ENCODE measurements at regions not wholly inside any gene's neighbourhood (a gene's known extent, or its start where the extent isn't known, plus 50 kb on each side); places are given as distances from the start of the nearest gene placed in this dataset.
"Not testable (repeated sequence)": the region's sequence is repeated elsewhere in the genome, so short reads cannot be mapped to it uniquely, and the experiment has no call there.

GRCh38 chr22:33221568-33221967, 163.4 kb upstream of the SYN3 start:
- no peak for ATAC-seq
- no peak for DNase-seq (ENCODE audit: low spot score)

DNA sequence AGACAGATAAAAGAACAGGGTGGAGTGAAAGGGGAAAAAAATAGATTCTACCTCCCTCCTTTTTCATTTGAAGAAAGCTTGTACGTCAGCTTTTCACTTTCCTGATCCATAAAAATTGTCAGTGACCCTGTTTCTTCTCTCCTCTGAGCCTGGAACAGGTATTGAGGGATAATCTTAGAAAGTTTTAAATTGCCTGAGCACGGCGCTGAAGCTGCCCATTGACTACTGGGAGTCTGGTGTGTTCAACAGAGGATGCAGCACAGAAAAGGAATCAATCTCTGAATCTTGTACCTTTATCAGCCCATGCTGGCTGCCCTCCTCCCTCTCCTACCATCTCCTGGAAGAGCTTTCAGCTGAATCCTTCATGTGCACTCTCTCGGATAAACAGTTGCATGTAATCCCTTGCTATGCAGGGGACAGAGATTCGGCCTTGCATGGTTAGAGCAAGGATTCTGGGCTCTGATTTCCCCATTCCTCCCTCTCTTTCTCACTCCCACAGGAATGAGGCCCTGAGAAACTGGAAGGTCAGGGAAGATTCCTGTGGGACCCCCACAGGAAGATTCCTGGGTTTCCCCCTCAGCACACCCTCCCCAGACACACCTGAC, 162.4 kb upstream of the SYN3 start:
- DNase-seq (ENCODE audit: low spot score) (no peak), ATAC-seq (no peak)

GRCh38 chr22:33219648-33220384, 161.6 kb upstream of the SYN3 start:
- DNase-seq (ENCODE audit: low spot score), result no peak
- no peak for ATAC-seq

GRCh38 chr22:33213383-33214075, 155.3 kb upstream of the SYN3 start:
- DNase-seq (ENCODE audit: low spot score) (no peak), ATAC-seq (no peak)

GRCh38 chr22:33209930-33210784, 152.0 kb upstream of the SYN3 start:
- peak; percentile 96 for ATAC-seq
- peak; percentile 47 for DNase-seq (ENCODE audit: low spot score)

DNA sequence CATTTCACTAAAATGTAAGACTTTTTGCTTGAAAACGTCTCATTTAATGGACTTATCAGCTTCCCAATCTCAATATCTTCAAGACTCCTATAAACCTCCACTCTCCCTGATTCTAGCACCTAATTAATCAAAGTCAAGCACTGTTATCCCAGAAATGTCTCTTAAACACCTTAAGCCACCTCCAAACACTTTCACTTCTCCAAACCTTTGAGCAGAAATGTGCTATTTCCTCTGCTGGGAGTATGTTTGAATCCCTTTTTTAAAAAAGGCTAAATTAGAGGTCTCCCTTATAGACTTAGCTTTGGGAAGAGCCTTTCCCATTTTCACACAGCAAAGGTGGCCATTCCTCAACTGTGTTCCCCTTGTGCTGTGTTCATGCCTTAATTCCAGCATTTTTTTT, 146.2 kb upstream of the SYN3 start:
- DNase-seq (ENCODE audit: low spot score) (no peak), ATAC-seq (no peak)

DNA sequence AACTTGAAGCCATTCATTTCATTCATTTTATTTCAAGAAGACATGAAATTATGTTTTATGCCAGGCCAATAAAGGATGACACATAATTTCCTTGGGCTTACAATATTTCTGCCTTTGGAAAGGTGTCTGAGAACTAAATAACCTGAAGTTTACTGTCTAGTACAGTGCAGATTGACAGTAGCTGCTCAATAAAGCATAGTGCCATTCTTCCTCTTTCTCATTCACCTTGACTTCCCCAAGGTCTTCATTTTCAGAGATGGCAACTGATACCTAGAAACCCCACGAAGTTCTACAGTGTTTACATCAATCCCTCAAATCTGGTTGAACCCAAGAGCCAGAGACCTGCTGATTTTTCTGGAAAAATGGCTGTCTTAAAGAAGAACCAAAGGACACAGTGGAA, 144.3 kb upstream of the SYN3 start:
- DNase-seq (ENCODE audit: low spot score) (no peak), ATAC-seq (no peak)

GRCh38 chr22:33194529-33195077, 136.4 kb upstream of the SYN3 start:
- no peak for ATAC-seq

GRCh38 chr22:33192156-33192555, 134.0 kb upstream of the SYN3 start:
- no peak for DNase-seq (ENCODE audit: low spot score)
- ATAC-seq, result no peak

More at GRCh38 chr22:33194529-33195077, 136.4 kb upstream of the SYN3 start:
- no peak for DNase-seq (ENCODE audit: low spot score)

DNA sequence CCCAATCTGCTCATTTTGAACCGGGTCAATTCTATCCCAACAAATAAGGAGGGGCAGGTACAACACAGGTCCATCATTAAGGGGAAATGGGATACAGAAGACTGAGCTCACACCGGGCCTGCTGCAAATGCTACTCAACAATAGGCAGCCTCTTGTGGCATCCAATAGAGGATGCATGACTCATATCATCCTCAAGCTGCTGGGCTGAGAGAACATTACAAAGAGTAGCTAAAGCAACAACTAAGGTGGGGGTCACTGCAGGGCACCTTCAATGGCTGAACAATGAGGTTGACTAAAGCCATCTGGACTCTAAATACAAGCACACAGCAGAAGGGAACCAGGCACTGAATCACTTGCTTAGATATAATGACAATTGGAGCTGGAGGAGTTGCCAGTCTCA, 130.1 kb upstream of the SYN3 start:
- ATAC-seq, result no peak

GRCh38 chr22:33186816-33187215, 128.6 kb upstream of the SYN3 start:
- DNase-seq (ENCODE audit: low spot score), result no peak

More for the DNA sequence above, 130.1 kb upstream of the SYN3 start:
- DNase-seq (ENCODE audit: low spot score), result no peak

DNA sequence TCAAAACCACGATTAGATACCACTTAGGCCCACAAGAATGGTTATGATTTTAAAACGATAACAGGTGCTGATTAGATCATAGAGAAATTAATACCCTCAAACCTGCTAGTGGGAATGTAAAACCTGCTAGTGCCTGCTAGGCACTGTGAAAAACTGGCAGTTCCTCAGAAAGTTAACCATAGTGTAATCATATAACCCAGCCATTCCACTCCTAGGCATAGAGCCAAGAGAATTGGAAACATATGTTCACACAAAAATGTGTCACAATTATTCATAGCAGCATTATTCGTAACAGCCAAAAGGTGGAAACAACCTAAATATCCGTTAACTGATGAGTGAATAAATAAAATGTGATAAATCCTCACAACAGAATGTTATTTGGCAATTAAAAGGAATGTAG, 122.2 kb upstream of the SYN3 start:
- ATAC-seq, result no peak
- no peak for DNase-seq (ENCODE audit: low spot score)

More at GRCh38 chr22:33186816-33187215, 128.6 kb upstream of the SYN3 start:
- no peak for ATAC-seq

DNA sequence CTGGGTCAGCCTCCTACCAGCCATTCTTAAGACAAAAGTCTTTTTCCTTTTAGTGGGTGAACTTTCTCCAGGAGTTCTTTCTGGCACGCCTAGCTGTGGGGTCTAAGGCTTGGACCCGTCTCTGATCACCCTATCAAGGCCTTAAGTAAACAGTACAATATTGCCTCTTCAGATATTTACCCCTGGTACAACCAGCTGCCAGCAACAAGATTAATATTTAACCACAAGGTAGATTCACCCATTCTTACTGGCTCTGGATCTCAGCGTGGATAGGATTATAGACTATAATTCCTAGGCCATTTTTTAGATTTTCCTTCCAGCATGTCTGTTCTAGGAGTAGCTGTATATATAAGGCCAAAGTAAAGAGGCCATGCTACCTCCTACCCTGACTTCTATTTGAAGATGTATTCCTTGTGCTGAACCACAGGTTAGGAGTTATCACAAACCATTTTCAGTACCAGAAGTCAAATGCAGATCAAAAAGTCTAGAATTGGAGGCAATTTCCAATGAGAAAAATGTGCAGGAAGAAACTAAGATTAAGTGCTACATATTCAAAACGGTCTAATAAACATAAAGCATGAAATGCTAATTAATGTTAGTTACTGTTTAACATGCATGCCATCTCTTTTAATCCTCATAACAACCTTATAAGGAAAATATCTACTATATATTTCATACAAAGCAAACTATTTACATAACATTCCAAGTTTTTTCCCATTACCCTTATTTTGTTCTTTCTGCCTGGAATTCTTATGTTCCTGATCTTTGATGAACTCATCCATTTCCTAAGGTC, 110.0 kb upstream of the SYN3 start:
- DNase-seq (ENCODE audit: low spot score), result no peak
- peak; percentile 70 for ATAC-seq

- no peak for DNase-seq (ENCODE audit: low spot score)
- ATAC-seq, result no peak
Observed at GRCh38 chr22:33166206-33166605, 108.0 kb upstream of the SYN3 start.

- ATAC-seq, result no peak
- no peak for DNase-seq (ENCODE audit: low spot score)
Observed at GRCh38 chr22:33163815-33164214, 105.6 kb upstream of the SYN3 start.

DNA sequence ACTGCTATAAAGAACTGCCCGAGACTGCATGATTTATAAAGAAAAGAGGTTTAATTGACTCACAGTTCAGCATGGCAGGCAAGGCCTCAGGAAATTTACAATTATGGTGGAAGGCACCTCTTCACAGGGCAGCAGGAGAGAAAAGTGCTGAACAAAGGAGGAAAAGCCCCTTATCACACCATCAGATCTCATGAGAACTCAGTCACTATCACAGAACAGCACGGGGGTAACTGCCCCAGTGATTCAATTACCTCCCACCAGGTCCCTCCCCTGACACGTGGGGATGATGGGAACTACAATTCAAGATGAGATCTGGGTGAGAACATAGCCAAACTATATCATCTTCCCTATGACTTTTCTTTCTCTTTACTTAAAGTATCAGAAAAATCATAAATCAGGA, 104.0 kb upstream of the SYN3 start:
- ATAC-seq (no peak), DNase-seq (ENCODE audit: low spot score) (no peak)

DNA sequence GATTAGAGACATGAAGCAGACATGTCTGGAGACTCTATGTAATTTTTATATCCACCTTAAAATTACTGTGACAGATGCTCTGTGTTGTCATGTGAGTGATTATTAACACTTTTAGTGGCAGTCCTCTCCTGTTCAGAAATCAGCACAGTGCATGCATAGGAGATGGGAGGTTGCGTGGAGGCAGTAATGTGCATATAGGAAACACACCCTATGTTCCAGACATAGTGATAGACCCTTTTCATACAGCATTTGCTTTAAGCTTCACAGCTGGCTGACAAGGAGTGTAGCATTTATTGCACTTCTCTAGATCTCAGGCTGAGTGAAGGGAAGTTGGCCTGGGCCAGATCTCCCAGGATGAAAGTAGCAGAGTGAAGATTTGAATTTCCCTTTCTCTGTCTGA, 102.3 kb upstream of the SYN3 start:
- DNase-seq (ENCODE audit: low spot score) (no peak), ATAC-seq (no peak)

GRCh38 chr22:33154967-33155366, 96.8 kb upstream of the SYN3 start:
- ATAC-seq; DNase-seq (ENCODE audit: low spot score): not testable (repeated sequence)

- ATAC-seq (no peak), DNase-seq (ENCODE audit: low spot score) (no peak)
Observed at GRCh38 chr22:33149611-33150010, 91.4 kb upstream of the SYN3 start.

DNA sequence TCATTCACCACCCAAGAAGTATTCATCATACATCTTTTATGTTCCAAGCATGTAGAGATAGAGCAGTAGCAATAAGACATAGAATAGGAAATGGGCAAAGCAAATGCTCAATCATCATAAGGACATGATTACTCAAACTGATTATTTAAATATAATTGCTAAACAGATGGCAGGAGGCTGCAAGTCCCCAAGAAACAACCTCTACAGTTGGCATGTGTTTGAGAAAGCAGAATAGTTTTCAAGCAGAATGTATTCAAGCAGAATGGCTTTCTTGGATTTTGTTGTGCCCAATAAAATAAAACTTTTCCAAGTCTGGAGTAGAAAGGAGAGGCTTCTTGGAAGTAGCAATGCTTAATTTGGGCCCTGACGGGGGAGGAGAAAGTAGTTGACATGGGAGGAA, 86.5 kb upstream of the SYN3 start:
- DNase-seq (ENCODE audit: low spot score) (no peak), ATAC-seq (no peak)
